ENCODE measurements at regions not wholly inside any gene's neighbourhood (a gene's known extent, or its start where the extent isn't known, plus 50 kb on each side); places are given as distances from the start of the nearest gene placed in this dataset.

- no peak for TF ChIP-seq CTCF (IDR thresholded peaks at IDR 0.05)
- TF ChIP-seq POLR2A (IDR thresholded peaks at IDR 0.05): no peak
Observed at GRCh38 chr2:128442053-128442751, 123.5 kb upstream of the HS6ST1 start.
